GM18498 (cell line): ENCODE measurements at regions not wholly inside any gene's neighbourhood (a gene's known extent, or its start where the extent isn't known, plus 50 kb on each side); places are given as distances from the start of the nearest gene placed in this dataset.

Experiments used
- ATAC-seq: cut with Tn5 transposase; IDR thresholded peaks from one replicate; pipeline ENCODE4 v1.9.1; 2021; ENCODE audit warnings: mild to moderate bottlenecking, moderate library complexity; ENCODE audit not compliant: unreplicated experiment

- ATAC-seq = no peak
Measured at GRCh38 chr16:76612497-76612896, 335.3 kb downstream of the CNTNAP4 start.

- no peak for ATAC-seq
Measured at GRCh38 chr16:76614269-76614668, 337.1 kb downstream of the CNTNAP4 start.

- no peak for ATAC-seq
Measured at GRCh38 chr16:76622876-76623275, 345.7 kb downstream of the CNTNAP4 start.

GRCh38 chr16:76634847-76635697 is 357.9 kb downstream of the CNTNAP4 start:
- no peak for ATAC-seq

GRCh38 chr16:76639685-76640289 is 362.6 kb downstream of the CNTNAP4 start:
- no peak for ATAC-seq

- ATAC-seq = no peak
Measured at GRCh38 chr16:76650582-76650981, 373.4 kb downstream of the CNTNAP4 start.

- peak; percentile 77 for ATAC-seq
Measured at GRCh38 chr16:76653390-76654026, 376.3 kb downstream of the CNTNAP4 start.

GRCh38 chr16:76654088-76654820 is 377.1 kb downstream of the CNTNAP4 start:
- ATAC-seq = no peak

- ATAC-seq = no peak
Measured at GRCh38 chr16:76656994-76657393, 379.8 kb downstream of the CNTNAP4 start.

GRCh38 chr16:76661691-76662235 is 384.6 kb downstream of the CNTNAP4 start:
- no peak for ATAC-seq

GRCh38 chr16:76665571-76666275 is 388.5 kb downstream of the CNTNAP4 start:
- no peak for ATAC-seq

- no peak for ATAC-seq
Measured at GRCh38 chr16:76668207-76668725, 391.1 kb downstream of the CNTNAP4 start.

GRCh38 chr16:76669288-76669687 is 392.1 kb downstream of the CNTNAP4 start:
- no peak for ATAC-seq

GRCh38 chr16:76670125-76670857 is 393.1 kb downstream of the CNTNAP4 start:
- no peak for ATAC-seq

- no peak for ATAC-seq
Measured at GRCh38 chr16:76676356-76676755, 399.2 kb downstream of the CNTNAP4 start.

GRCh38 chr16:76681296-76681695 is 404.1 kb downstream of the CNTNAP4 start:
- ATAC-seq = no peak

GRCh38 chr16:76683051-76683450 is 405.9 kb downstream of the CNTNAP4 start:
- ATAC-seq = no peak

GRCh38 chr16:76696876-76697275 is 419.7 kb downstream of the CNTNAP4 start:
- no peak for ATAC-seq

GRCh38 chr16:76705892-76706291 is 428.7 kb downstream of the CNTNAP4 start:
- ATAC-seq = no peak
